ENCODE measurements at regions not wholly inside any gene's neighbourhood (a gene's known extent, or its start where the extent isn't known, plus 50 kb on each side); places are given as distances from the start of the nearest gene placed in this dataset.

DNA sequence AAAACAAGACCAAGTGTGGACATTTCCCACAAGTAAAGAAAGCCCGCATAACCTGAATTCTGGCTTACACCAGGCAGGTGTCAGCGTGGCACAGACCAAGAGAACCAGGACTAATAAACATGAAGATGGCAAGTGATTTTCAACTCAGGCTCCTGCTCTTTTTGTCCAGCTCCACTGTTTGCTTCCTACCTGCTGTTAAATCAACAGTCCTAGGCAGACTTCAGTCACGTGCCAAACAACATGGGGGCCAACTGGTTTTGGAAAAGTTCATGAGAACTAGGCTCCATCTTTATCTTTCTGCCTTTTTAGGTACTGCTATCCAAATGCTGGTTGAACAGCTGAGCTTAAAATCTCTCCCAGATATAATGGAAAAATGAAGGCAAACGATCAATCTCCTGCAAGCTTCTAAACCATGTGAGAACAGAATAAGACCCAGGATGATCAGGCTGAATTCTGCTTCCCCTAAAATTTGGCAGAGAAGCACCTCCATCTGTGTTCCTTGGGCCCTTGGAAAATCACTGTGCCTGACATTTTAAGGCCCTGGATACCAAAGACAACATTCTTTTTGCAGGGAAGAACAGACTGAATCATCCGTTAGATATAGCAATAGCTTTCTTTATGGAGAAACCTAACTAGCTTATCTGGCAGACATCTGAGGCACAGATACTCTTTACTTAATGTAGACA lies 215.6 kb upstream of the USP15 start:
- DNase-seq (ENCODE audit: low spot score) = no peak
- no peaks in the 10 kb centered on the region for H4K20me1 ChIP-seq (ENCODE audit: insufficient read depth, low read length)
- no peak overlapping the region for H3K27ac ChIP-seq (ENCODE audit: low read depth, low read length, poor library complexity, severe bottlenecking)
- no peaks in the 10 kb centered on the region for H3K9me2 ChIP-seq (ENCODE audit: insufficient read depth, low read length)
- TF ChIP-seq, protein P1, sequence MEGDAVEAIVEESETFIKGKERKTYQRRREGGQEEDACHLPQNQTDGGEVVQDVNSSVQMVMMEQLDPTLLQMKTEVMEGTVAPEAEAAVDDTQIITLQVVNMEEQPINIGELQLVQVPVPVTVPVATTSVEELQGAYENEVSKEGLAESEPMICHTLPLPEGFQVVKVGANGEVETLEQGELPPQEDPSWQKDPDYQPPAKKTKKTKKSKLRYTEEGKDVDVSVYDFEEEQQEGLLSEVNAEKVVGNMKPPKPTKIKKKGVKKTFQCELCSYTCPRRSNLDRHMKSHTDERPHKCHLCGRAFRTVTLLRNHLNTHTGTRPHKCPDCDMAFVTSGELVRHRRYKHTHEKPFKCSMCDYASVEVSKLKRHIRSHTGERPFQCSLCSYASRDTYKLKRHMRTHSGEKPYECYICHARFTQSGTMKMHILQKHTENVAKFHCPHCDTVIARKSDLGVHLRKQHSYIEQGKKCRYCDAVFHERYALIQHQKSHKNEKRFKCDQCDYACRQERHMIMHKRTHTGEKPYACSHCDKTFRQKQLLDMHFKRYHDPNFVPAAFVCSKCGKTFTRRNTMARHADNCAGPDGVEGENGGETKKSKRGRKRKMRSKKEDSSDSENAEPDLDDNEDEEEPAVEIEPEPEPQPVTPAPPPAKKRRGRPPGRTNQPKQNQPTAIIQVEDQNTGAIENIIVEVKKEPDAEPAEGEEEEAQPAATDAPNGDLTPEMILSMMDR (conservative IDR thresholded peaks at IDR 0.05; ENCODE audit: low read length) = no peak
- TF ChIP-seq EZH2phosphoT487 (IDR thresholded peaks at IDR 0.05; ENCODE audit: borderline replicate concordance, low read depth, low read length) = no peak
- no TSS peak for BruUV-seq (replicated peaks)
- CTCF ChIA-PET (ENCODE audit: unreplicated experiment) = no interaction called here
- H3K4me2 ChIP-seq (ENCODE audit: low read length) = no peak overlapping the region
- H3K36me3 ChIP-seq (ENCODE audit: insufficient read depth, low read length) = no peaks in the 10 kb centered on the region
- POLR2A ChIA-PET = interaction anchor here (0.6 to 0.8 kb wide), 2 partner anchors 8 to 751 kb away, joined by 4 read pairs; no protein-coding TSS in a partner anchor
- H3K4me1 ChIP-seq (ENCODE audit: insufficient read depth, low read length, poor library complexity, severe bottlenecking) = no peaks in the 10 kb centered on the region
- no peaks in the 10 kb centered on the region for H3K79me2 ChIP-seq (ENCODE audit: insufficient read depth, low read depth, low read length)
- no peak overlapping the region for H2AFZ ChIP-seq (ENCODE audit: low read length)
- no peak overlapping the region for H3K4me3 ChIP-seq (ENCODE audit: low read depth, low read length, poor library complexity, severe bottlenecking)
- intact Hi-C loops (cut with micrococcal nuclease; ENCODE audit: unreplicated experiment) = no loop called here
- H3K9me3 ChIP-seq (ENCODE audit: low read length) = no peaks in the 10 kb centered on the region

DNA sequence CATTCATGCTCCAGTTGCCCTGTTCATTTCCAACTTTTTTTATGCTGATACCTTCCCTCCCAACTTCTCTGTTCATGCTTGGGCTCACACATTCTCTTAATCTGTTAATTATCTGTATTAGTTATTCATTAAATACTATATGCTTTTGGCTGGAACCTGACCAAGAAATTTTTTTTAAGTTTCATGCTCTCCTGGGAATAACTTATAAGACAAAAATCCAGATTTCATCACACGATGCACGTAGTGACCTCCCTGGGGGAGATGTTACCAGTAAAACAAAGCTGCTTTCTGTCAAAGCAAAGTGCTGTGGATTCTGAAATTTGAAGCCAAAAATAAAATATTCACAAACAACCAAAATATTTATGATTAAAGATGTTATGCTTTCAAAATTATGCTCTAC lies 215.0 kb upstream of the USP15 start:
- no peak for DNase-seq (ENCODE audit: low spot score)
- intact Hi-C loops (cut with micrococcal nuclease; ENCODE audit: unreplicated experiment) = no loop called here
- H3K27ac ChIP-seq (ENCODE audit: low read depth, low read length, poor library complexity, severe bottlenecking) = no peak overlapping the region
- POLR2A ChIA-PET = interaction anchor here (0.8 kb wide), 1 partner anchor 13 kb away, joined by 3 read pairs; no protein-coding TSS in a partner anchor
- no peaks in the 10 kb centered on the region for H3K79me2 ChIP-seq (ENCODE audit: insufficient read depth, low read depth, low read length)
- no peaks in the 10 kb centered on the region for H3K36me3 ChIP-seq (ENCODE audit: insufficient read depth, low read length)
- H3K4me2 ChIP-seq (ENCODE audit: low read length) = no peak overlapping the region
- no peak overlapping the region for H2AFZ ChIP-seq (ENCODE audit: low read length)
- H3K4me3 ChIP-seq (ENCODE audit: low read depth, low read length, poor library complexity, severe bottlenecking) = no peak overlapping the region
- no TSS peak for BruUV-seq (replicated peaks)
- H3K9me2 ChIP-seq (ENCODE audit: insufficient read depth, low read length) = no peaks in the 10 kb centered on the region
- CTCF ChIA-PET (ENCODE audit: unreplicated experiment) = no interaction called here
- TF ChIP-seq EZH2phosphoT487 (IDR thresholded peaks at IDR 0.05; ENCODE audit: borderline replicate concordance, low read depth, low read length) = no peak
- TF ChIP-seq, protein P1 (conservative IDR thresholded peaks at IDR 0.05; ENCODE audit: low read length) = no peak
- H4K20me1 ChIP-seq (ENCODE audit: insufficient read depth, low read length) = no peaks in the 10 kb centered on the region
- H3K9me3 ChIP-seq (ENCODE audit: low read length) = no peaks in the 10 kb centered on the region
- no peaks in the 10 kb centered on the region for H3K4me1 ChIP-seq (ENCODE audit: insufficient read depth, low read length, poor library complexity, severe bottlenecking)

DNA sequence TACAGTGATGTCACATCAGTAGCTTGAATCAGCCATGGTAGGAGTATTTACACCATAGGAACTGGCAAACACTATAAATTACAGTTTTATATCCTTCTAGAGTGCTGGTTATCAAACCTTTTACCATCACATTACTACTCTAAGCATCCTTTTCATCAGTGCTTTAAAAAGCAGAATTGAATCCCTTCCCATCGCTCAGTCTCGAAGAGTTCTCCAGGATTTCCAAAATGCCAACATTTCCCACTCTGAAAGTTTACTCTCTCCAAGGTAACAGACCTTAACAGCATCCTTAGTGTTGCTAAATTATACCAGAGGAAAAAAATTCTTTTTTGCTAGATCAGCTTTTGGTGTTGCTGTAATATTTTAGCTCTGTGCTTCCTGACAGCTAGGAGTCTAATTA lies 209.4 kb upstream of the USP15 start:
- BruUV-seq (replicated peaks) = no TSS peak
- no peaks in the 10 kb centered on the region for H3K79me2 ChIP-seq (ENCODE audit: insufficient read depth, low read depth, low read length)
- no peaks in the 10 kb centered on the region for H3K36me3 ChIP-seq (ENCODE audit: insufficient read depth, low read length)

More for the DNA sequence above, 209.4 kb upstream of the USP15 start:
- intact Hi-C loops (cut with micrococcal nuclease; ENCODE audit: unreplicated experiment) = no loop called here
- no peaks in the 10 kb centered on the region for H4K20me1 ChIP-seq (ENCODE audit: insufficient read depth, low read length)
- ChIA-PET CTCF (ENCODE audit: unreplicated experiment) (interaction anchor here (0.9 kb wide), 1 partner anchor 1741 kb away, joined by 3 read pairs; no protein-coding TSS in a partner anchor), POLR2A (no interaction called here)
- H2AFZ ChIP-seq (ENCODE audit: low read length) = no peak overlapping the region
- H3K9me2 ChIP-seq (ENCODE audit: insufficient read depth, low read length) = no peaks in the 10 kb centered on the region
- no peak overlapping the region for H3K27ac ChIP-seq (ENCODE audit: low read depth, low read length, poor library complexity, severe bottlenecking)
- no peaks in the 10 kb centered on the region for H3K4me1 ChIP-seq (ENCODE audit: insufficient read depth, low read length, poor library complexity, severe bottlenecking)
- no peak for TF ChIP-seq EZH2phosphoT487 (IDR thresholded peaks at IDR 0.05; ENCODE audit: borderline replicate concordance, low read depth, low read length)
- TF ChIP-seq, protein P1 (conservative IDR thresholded peaks at IDR 0.05; ENCODE audit: low read length) = no peak
- no peak for DNase-seq (ENCODE audit: low spot score)
- H3K9me3 ChIP-seq (ENCODE audit: low read length) = no peaks in the 10 kb centered on the region
- no peak overlapping the region for H3K4me3 ChIP-seq (ENCODE audit: low read depth, low read length, poor library complexity, severe bottlenecking)
- no peak overlapping the region for H3K4me2 ChIP-seq (ENCODE audit: low read length)

Data from OCI-LY7 (cell line).